Tibial nerve (tissue), 4 donors: ENCODE measurements at regions not wholly inside any gene's neighbourhood (a gene's known extent, or its start where the extent isn't known, plus 50 kb on each side); places are given as distances from the start of the nearest gene placed in this dataset.

Source experiments
- CTCF ChIP-seq, 5 experiments: fragments of 200-600 bp in 3 of 5; fragments of 450-650 bp in 2 of 5; sonication (generic) in 3 of 5; IDR thresholded peaks; one replicate each; pipeline ENCODE4 v1.5.1; 2016 to 2019; ENCODE audit warnings: antibody characterized with exemption in 5 of 5, mild to moderate bottlenecking in 3 of 5, moderate library complexity in 2 of 5
- EP300 ChIP-seq, 2 donors: sonication (generic); formaldehyde crosslinking; IDR thresholded peaks; one replicate each; pipeline ENCODE4 v1.6.1; 2017; ENCODE audit warnings: antibody characterized with exemption in 2 of 2, mild to moderate bottlenecking in 1 of 2

- TF ChIP-seq CTCF (IDR thresholded peaks at IDR 0.05) (no peak), EP300 (IDR thresholded peaks at IDR 0.05) (no peak)
Measured at GRCh38 chr2:173783382-173783781, 181.8 kb downstream of the SP3 start.
